DMS 273 treated with DMSO at 0.1 percent for 48 hours (cell line): ENCODE measurements at regions not wholly inside any gene's neighbourhood (a gene's known extent, or its start where the extent isn't known, plus 50 kb on each side); places are given as distances from the start of the nearest gene placed in this dataset.
"Not testable (repeated sequence)": the region's sequence is repeated elsewhere in the genome, so short reads cannot be mapped to it uniquely, and the experiment has no call there.

ENCODE experiments used
- DNase-seq: peaks from one replicate; lab custom pipeline; 2025; lab: John Stamatoyannopoulos, UW

DNA sequence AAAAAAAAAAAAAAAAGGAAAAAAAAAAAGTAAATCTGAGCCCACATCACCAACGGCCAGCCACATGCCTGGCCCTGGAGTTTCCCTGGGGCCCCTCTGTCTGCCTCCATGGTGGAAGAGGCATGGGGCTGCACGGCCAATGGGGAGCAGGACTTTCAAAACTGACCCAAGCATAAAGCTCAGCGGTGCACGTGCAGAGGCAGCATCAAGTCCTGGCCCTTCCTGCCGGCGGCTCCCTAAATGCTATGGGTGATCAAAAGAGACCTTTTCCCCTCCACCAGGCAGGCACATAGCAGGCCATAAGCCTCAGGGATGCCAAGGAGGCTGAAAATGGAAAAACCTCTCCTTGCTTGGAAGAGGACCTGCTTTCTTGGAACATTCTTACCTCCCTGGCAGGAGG is 94.3 kb downstream of the OAT start:
- no peak for DNase-seq

DNA sequence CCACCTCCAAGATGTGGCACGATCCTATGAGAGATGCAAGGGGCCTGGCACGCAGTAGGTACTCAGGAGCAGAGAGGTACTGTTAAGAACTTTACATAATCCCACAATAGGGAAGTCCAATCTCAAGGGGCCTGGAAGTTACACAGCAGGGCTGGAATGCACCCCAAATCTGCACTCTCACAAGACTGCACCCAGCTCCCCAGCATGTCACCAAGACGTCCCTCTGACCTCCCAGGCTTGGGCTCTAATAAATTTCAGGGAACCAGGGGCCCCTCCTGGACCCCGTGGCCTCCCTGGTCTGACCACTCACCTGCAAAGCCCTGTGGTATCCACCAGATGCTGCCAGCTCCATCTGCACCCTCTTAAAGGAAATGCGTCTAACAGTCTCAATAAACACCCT is 94.9 kb downstream of the OAT start:
- no peak for DNase-seq

DNA sequence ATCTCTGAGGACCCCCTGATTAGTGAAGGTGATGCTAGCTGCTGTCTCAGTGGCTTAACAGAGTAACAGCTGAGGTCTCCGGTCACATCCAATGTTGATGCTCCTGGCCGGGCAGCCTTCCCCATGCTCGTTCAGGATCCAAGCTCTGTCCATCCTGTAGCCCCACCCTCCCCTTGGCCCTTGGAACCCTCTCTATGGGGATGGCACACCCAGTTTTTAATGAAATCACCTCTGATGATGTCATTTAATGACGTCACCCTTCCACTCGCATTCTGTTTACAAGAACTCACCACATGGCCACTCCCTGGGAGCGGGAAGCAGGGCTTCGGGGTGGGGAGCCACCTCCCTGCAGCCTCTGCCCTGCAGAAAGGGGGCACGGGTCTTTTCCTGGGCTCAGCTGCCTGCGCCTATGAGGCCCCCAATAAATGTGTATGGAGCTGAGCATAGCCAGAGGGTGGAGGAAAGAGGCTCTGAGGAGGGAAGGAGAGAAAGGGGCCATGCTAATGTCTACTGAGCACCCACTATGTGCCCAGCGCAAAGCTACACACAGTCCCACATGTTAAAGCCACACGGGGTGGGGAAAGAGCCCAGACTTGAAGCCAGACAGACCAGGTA is 95.5 kb downstream of the OAT start:
- DNase-seq, result no peak

DNA sequence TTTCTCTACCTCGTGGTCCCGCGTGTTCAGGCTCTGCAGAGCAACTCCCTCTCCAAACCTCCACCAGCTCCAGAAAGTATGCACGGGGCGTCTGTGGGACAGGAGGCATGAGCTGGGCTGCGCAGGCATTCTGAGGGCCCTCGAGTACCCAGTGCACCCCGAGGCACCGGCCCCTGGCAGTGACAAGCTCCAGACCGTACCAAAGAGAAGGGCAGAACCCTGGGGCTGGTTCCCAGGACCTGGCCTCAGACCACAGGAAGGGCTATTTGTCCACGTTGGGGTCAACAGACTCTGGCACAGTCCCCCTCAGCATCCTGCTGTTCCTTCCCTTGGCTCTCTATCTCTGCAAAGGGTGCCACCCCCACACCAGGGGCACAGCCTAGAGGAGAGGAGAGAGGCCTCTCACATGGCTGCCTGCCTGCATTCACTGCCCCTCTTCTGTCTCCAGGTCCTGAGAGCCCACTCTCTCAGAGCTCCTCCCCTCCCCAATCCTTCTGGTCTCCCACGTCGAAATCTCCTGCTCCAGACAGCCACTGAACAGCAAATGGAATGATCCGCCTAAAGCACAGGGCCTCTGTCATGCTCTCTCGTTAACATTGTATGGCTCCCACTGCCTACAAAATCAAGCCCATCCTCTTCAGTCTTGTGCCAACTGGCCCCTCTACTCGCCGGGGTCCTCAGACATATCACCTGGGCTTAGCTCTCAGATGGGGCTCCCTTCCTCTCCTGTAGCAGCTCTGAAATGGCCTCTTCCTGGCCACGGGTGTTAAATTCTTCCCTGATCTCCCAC is 96.3 kb downstream of the OAT start:
- no peak for DNase-seq

DNA sequence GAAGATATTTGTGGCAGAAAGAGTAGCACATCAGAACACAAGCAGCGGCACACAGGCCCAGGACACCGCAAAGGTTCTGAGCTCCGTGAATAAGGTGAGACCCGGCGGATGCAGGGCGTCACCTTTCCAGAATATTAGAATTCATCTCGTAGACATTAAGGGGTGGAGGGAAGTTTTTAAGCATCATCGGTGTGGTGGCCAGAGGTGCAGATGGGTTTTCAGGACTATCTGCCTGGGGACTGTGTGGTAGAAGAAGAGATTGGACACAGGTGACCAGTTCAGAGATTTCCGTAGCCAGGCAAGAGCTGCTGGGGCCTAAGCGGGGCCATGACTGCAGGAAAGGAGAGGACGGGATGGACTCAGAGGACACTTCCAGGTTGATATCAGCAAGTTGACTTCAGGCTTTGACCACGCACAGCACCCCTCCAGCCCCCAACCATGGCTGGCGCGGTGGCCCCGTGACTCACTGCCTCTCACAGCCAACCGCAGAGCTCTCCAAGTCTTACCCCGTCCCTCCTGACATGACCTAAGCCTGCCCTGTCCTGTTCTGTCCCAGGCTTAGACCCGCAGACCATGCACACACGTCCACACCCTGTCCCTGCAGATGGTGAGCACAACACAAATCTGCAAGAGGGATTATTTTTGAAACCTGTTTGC is 97.2 kb downstream of the OAT start:
- DNase-seq, result no peak

DNA sequence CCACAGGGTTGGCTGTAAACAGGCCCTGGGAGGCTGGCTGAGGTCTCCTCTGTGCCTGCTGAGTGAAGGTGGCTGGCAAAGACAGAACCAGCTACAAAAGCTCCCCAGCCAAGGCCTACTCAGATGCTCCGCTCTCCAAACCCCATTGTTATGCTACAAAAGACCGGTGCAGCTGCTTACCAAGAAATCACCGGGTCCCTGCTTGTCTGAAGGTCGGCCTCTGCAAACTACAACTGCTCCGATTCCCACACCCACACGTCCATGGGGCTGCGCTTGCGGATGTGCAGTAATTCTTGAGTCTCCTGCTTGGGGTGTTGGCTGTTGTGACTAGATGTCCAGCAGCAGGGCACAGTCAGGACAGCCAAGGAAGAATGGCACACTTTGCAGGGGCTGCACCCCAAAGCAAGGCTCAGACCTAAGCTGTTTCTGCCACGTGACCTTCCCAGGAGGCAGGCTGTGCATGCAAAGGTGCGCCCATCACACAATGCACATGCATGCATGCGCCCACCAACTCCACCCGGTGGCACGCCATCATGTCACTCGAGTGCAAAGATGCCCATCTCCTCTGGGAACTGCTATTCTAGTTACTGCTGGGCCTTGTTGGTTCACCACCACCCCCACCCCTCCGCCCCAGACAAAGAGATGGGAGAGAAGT is 97.8 kb downstream of the OAT start:
- DNase-seq, result no peak

DNA sequence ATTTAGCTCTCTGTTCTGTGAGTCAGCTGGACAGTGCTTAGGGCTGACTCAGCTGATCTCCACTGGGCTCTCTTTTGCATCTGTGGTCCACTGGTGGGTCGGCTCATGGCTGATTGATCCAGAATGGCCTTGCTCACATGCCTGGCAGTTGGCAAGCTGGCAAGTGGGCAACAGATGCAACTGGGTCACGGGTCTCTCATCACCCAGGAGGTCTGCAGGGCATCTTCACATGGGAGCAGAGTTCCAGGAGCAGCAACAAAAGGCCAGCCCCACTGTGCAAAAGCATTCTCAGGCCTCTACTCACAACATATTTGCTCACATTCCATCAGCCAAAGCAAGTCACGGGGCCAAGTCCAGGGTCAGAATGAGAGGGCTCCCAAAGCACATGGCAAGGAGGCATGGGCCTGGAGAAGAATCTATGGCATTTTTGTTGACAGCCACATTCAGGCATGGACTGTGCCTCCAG is 98.8 kb downstream of the OAT start:
- no peak for DNase-seq

DNA sequence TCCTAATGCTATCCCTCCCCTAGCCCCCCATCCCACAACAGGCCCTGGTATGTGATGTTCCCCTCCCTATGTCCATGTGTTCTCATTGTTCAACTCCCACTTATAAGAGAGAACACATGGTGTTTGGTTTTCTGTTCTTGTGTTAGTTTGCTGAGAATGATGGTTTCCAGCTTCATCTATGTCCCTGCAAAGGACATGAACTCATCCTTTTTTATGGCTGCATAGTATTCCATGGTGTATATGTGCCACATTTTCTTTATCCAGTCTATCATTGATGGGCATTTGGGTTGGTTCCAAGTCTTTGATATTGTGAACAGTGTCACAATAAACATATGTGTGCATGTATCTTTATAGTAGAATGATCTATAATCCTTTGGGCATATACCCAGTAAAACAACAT is 99.2 kb downstream of the OAT start:
- not testable (repeated sequence) for DNase-seq

DNA sequence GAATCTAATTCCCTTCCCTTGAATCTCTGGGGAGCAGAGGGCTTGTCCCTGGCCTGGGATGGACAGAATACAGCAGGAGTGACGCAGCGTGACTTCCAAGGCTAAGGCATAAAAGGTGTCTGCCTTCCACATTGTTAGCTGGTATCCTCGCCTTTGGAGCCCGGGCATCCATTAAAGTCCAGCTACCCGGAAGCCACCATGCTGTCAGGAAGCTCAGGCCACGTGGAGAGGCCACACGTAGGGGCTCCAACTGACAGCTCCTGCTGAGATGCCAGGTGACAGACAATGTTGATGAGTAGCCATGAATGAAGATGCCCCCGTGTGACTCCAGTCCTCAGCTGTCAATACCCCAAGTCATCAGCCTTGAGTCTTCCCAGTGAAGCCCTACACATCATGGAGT is 99.9 kb downstream of the OAT start:
- DNase-seq, result no peak

DNA sequence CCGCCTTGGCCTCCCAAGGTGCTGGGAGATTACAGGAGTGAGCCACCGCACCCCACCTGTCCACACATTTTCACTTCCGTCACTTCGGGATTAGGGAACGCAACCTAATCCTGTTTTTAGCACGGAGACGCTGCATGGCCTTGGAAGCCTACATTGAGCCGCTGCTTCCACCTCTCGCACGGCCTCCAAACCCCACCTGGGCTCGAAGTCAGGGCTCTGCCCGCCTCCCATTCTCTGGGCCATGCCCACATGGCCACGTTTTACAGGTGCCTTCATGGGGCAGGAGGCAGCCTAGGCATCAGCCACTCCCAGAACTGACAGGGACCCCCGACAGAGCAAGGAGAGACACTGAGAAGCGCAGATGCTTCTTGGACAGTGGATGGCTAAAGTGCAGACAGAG is 100.6 kb downstream of the OAT start:
- no peak for DNase-seq

DNA sequence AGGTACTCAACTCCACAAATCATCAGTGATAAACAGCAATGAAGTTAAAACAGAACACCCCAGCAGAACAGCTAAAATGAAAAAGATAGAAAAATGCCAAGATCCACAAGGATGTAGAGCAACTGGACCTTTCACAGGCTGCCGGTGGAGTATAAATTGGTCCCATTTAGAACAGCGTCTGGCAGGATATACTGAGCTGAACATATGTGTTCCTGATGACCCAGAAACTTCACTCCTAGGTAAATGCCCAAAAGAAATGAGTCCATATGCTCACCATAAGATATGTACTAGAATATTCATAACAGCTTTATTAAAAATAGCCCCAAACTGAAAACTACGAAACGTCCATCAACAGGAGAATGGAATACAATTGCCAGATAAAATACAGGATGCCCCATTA is 102.4 kb downstream of the OAT start:
- DNase-seq, result no peak

DNA sequence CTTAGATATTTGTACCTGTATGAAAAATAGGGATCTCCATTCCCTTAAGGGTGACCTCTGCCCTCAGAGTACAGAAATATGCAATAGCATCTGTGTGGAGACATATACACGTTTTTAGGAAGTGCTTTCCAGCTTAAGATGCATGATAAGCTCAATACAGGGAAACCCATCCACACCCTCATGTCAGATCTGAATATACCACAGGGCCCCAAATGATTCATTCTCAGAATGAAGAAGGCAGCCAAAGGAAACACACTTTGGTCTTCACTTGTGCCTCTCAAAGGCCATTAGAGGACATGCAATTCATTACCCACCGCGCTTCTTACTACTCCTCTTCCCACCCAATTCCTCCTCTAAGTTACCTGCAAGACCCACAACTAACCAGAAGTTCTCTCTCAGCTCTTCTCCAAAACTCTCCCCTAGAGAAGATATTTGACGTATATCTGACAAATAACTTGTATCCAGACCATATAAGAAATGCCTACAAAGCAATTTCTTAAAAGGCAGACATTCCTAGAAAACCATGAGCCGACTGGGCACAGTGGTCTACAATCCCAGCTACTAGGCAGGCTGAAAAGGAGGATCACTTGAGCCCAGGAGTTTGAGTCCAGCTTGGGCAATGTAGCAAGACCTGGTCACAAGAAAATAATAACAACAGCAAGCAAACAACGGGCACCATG is 103.0 kb downstream of the OAT start:
- no peak for DNase-seq

DNA sequence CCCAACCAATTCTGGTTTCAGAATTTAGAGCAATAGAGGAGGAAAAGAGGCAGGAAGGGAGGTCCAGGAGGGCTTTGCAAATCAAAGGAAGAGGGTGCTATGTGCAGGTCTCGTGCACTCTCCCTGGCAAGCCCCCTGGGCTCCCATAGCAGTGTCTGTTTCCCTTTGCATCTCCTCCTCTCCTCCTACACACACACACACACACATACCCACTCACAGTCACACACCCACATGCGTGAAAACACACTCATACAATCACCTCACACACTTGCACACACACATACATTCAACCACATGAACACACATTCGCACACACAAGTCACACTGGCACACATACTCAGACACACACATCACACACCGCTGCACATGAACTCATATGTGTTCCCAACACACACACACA is 105.3 kb downstream of the OAT start:
- DNase-seq, result no peak

DNA sequence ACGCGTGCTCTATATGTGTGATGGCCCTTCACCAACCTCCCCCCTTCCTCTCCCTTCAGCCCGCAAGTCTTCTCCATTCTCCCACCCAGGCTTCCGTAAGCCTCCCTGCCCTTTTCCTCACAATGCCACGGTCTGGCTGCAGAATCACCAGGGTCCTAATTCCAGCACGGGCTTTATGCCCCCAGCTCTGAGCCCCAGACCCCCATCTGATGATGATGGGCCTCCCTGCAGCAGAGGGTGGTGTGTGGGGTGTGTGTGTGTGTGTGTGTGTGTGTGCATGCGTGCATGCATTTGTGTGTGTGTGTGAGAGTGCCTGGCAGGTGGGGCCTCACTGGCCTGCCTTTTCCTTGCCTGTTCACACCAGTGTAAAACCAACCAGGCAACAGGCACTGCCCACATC is 109.9 kb downstream of the OAT start:
- DNase-seq, result no peak

DNA sequence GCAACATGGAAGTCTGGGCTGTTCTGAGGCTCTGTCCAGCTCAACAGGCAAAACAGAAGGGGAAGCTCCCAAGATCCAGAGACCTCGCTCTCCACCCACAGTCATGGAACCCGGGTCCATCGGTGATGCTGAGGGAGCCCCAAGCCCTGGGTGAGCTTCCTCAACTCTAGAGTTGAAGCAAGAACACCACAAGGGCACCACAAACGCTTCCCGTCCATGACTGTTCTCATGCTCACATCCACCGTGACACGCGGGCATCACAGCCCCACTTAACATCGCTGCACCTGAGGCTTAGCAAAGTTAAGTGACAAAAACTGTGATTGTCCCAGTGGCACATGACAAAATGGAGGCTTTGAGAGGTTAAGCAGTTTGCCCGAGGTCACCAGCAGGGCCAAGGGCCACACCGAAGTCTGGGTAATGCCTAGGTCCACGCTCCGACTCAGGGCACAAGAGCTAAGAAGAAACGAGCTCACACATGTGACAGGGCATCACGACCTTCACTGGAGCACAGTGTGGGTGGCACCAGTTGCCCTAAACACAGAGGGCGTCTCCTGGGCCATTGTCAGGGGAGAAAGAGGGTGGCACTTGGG is 110.6 kb downstream of the OAT start:
- no peak for DNase-seq

DNA sequence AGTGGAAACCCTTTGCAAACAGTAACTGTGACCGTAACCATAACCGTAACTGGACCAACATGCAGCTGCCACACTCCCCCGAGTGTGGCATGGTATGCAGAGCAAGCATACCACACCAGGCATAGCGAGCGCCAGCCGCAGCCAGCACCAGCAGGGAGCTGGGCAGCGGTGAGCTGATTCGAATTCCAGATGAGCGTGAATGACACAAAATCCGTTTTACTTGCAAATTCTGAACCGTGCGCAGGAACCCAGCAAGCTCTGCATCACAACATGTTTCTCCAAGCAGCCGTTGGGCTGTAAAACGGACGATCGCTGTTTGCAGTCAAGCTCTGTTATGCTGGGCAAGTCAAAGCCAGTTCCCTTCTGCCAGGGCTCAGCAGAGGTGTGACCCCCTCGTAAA is 111.1 kb downstream of the OAT start:
- DNase-seq, result no peak

DNA sequence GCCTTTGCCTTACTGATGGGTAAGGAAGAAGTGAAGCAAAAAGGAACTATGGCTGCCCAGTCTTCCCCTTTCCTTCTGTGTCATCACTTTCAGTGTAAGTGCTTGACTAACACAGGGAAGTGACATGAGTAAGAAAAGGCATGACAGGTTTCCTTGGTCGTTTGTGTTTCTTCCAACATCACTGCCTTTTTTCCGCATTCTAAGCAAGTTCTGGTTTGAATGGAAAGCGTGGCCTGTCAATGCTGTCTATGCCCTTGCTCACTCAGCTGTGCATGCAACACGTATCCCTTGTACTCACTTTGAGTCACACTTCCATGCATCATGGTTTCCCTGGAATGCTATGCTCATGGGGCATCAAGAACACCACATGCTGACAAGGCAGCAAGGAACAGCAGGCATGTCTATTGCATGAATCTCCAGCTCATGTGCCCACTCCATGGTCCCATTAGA is 111.8 kb downstream of the OAT start:
- DNase-seq, result no peak

DNA sequence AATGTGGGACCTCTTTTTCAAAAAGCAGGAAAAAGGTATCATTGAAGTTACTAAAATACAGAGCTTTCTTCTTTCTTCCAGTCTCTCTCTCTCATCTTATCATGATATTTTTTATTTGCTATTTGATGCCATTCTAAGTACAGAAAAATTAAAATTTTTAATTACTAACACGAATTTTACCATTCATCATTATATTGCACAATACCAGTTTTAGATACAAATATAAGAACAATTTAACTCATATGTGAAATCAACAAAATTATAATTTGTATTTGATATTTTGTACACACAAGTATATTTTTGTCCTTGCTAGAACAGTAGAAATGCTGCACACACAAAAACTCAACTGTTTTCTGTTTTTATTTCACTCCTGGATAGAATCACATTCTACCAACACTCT is 112.2 kb downstream of the OAT start:
- no peak for DNase-seq

DNA sequence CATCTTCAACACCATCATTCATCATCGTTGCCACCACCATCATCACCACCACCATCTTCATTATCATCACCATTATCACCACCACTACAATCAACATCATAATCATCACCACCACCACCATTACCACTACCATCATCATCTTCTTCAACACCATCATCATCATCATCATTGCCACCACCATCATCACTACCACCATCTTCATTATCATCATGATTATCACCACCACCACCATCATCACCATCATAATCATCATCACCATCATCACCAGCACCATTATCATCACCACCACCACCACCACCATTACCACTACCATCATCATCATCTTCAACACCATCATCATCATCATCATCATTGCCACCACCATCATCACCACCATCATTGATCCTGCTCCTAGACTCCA is 112.7 kb downstream of the OAT start:
- DNase-seq, result no peak

DNA sequence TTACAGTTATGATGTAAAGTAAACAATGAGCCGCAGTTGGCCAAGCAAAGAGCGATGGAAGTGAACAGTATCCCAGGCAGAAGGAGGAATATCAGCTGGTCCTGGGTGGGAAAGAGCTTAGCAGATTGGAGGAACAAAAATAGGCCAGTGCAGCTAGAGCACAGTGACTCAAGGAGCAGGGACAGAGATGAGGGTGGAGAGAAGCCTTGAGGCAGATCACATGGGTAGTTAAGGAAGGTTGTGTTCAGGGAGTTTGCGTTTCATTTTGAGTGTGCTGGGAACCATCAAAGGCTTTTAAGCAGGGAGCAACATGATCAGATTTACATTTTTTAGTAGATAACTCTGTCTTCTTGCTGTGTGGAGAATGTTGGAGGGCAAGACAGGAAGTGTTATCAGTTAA is 113.6 kb downstream of the OAT start:
- no peak for DNase-seq

DNA sequence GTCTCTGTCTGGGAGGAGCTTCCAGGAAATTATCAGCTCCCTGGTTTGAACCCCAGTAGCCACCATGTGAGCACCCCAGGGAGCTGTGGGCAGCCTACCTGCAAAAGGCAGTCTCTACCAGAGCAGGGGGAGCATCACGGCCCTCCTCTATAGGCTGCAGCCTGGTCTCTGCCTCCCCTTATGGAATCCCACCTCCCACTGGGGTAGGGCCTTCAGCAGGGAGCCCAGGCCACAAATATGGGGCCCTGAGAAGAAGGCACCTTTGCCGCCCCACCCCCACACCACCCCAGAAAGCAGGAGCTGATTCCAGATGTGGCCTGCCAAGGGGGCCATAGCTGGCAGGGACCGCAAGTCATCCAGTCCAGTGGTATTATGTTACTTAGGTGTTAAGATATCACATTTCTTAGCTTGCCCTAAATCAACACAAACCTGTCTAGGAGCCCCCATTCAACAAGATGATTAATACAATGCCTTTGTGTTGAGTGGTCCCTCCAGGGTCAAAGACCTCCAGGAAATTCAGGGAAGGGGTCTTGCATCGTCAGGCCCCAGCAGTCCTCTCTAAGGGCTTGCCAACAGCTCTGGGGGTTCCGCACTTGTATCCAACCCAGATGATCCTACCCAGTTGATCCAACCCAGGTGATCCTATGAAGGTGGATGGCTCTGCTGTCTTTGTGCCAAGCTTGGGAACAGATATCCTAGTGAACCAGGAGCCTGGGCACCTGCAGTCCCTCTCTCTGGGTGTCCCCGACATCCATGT is 114.9 kb downstream of the OAT start:
- no peak for DNase-seq
